ENCODE measurements at regions not wholly inside any gene's neighbourhood (a gene's known extent, or its start where the extent isn't known, plus 50 kb on each side); places are given as distances from the start of the nearest gene placed in this dataset.

DNA sequence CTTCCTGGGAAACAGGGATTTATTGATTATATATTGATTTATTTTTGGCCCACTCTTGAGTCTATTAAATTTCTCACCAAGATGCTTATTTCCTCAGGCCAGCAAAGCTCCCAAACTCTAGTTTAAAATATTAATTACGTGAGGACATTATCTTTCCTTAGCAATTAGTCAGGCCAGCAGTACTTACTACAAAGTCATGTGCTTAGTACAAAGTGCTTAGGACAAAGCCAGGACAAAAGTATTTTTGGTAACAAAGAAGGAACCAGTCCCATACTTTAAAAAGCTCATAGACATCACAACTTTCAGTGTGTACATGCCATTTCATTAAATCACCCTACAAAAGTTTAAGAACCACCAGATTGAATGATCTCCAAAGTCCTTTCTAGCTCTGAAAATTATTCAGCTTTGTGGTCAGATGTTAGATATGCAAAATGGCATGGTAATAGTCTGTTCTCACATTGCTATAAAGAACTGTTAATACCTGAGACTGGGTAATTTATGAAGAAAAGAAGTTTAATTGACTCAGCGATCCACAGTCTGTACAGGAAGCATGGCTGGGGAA lies 94.7 kb upstream of the PWP1 start:
- TF ChIP-seq, protein P1, sequence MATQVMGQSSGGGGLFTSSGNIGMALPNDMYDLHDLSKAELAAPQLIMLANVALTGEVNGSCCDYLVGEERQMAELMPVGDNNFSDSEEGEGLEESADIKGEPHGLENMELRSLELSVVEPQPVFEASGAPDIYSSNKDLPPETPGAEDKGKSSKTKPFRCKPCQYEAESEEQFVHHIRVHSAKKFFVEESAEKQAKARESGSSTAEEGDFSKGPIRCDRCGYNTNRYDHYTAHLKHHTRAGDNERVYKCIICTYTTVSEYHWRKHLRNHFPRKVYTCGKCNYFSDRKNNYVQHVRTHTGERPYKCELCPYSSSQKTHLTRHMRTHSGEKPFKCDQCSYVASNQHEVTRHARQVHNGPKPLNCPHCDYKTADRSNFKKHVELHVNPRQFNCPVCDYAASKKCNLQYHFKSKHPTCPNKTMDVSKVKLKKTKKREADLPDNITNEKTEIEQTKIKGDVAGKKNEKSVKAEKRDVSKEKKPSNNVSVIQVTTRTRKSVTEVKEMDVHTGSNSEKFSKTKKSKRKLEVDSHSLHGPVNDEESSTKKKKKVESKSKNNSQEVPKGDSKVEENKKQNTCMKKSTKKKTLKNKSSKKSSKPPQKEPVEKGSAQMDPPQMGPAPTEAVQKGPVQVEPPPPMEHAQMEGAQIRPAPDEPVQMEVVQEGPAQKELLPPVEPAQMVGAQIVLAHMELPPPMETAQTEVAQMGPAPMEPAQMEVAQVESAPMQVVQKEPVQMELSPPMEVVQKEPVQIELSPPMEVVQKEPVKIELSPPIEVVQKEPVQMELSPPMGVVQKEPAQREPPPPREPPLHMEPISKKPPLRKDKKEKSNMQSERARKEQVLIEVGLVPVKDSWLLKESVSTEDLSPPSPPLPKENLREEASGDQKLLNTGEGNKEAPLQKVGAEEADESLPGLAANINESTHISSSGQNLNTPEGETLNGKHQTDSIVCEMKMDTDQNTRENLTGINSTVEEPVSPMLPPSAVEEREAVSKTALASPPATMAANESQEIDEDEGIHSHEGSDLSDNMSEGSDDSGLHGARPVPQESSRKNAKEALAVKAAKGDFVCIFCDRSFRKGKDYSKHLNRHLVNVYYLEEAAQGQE (IDR thresholded peaks at IDR 0.05; ENCODE audit: insufficient read depth in 1 of 2, low read depth in 2 of 2, low read length in 2 of 2), result no peak
- TF ChIP-seq SIN3A (IDR thresholded peaks at IDR 0.05; ENCODE audit: borderline replicate concordance, insufficient read depth, low read length), result no peak
- no peak for TF ChIP-seq TAF1 (IDR thresholded peaks at IDR 0.05; ENCODE audit: borderline replicate concordance, insufficient read depth, low read length)
- no peak for TF ChIP-seq FOXP2 (optimal IDR thresholded peaks at IDR 0.05; ENCODE audit: borderline replicate concordance, extremely low read depth, extremely low read length, insufficient read depth)
- TF ChIP-seq POLR2AphosphoS5 (IDR thresholded peaks at IDR 0.05; ENCODE audit: low read depth, low read length), result no peak

DNA sequence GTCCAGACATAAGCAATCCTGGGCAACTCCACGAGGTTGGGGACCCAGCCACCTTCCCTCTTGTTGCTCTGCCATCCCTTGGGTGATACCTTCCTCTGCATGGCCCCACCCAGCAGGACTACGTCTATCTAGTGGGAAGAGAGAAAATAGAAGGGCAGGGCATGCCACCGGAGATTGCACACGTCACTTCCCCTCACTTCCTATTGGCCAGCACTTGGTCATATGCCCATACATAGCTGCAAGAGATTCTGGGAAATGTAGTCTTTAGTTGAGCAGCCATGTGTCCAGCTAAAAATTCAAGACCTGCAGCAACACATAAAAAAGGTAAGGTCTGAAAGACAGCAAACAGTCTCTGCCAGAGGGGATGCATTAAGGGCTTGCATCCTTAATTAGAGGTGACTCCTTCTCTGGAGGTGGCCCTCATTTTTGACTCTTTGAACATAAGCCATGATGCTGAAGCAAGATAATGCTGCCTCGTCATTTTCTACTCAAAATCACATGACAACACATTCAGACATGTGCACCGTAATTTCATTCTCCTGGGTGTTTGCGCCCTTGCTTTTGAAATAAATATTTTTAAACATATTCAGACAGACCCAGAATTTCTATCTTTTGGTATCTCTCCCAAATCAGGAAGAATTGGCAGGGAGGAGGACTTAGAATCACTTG lies 91.8 kb upstream of the PWP1 start:
- TF ChIP-seq TAF1 (IDR thresholded peaks at IDR 0.05; ENCODE audit: borderline replicate concordance, insufficient read depth, low read length), result no peak
- TF ChIP-seq, protein P1 (IDR thresholded peaks at IDR 0.05; ENCODE audit: insufficient read depth in 1 of 2, low read depth in 2 of 2, low read length in 2 of 2), result no peak

DNA sequence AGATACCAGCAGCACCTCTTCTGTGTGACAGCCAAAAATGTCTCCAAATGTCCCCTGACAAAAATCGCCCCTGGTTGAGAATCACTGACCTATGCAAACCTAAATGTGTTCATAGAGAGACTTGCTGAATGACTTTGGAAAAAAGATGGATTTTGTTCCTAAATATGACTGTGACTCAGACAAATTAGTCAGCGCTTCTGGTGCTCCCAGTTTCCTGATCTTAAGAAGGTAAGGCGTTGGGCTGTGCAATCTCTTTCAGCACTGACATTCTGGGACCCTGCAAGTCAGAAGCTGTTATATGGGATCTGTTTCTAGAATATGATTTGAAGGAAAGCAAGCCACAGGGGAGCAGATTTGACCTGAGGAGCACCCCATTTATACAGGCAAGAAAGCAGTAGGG lies 90.6 kb upstream of the PWP1 start:
- TF ChIP-seq SIN3A (IDR thresholded peaks at IDR 0.05; ENCODE audit: borderline replicate concordance, insufficient read depth, low read length), result no peak
- no peak for TF ChIP-seq POLR2AphosphoS5 (IDR thresholded peaks at IDR 0.05; ENCODE audit: low read depth, low read length)
- TF ChIP-seq, protein P1 (IDR thresholded peaks at IDR 0.05; ENCODE audit: insufficient read depth in 1 of 2, low read depth in 2 of 2, low read length in 2 of 2), result no peak
- no peak for TF ChIP-seq FOXP2 (optimal IDR thresholded peaks at IDR 0.05; ENCODE audit: borderline replicate concordance, extremely low read depth, extremely low read length, insufficient read depth)
- no peak for TF ChIP-seq TAF1 (IDR thresholded peaks at IDR 0.05; ENCODE audit: borderline replicate concordance, insufficient read depth, low read length)

DNA sequence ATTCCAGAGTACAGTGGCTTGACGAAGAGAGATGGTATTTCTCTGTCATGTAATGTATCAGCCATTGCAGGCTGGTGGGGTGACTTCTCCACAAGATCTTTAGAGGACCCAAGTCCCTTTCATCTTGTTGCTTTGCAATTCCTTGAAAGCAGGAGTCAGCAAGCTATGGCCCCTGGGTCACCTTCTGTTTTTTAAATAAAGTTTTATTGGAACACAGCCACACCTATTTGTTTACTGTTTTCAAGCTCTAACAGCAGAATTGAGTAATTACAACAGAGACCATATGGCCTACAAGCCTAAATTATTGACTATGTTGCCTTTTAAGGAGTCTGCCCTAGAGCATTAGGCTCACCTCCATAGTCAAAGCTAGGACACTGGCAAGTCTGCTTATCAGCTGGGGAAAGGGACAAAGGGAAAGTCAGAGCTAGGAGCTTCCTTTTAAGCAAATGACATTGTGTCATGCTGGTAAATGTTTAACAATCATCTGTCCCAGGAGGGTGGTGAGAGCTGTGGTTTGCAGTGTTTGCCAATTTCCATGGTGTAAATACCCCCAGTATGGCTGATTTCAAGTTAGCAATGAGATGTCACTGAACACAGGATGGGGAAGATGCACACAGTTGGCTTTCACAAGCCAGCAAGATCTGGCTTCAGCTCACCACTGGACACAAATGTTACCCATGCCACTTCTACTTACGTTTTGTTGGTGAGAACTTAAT lies 87.7 kb upstream of the PWP1 start:
- TF ChIP-seq, protein P1 (IDR thresholded peaks at IDR 0.05; ENCODE audit: insufficient read depth in 1 of 2, low read depth in 2 of 2, low read length in 2 of 2), result no peak
- TF ChIP-seq FOXP2 (optimal IDR thresholded peaks at IDR 0.05; ENCODE audit: borderline replicate concordance, extremely low read depth, extremely low read length, insufficient read depth), result no peak
- TF ChIP-seq POLR2AphosphoS5 (IDR thresholded peaks at IDR 0.05; ENCODE audit: low read depth, low read length), result no peak
- TF ChIP-seq TAF1 (IDR thresholded peaks at IDR 0.05; ENCODE audit: borderline replicate concordance, insufficient read depth, low read length), result no peak
- TF ChIP-seq SIN3A (IDR thresholded peaks at IDR 0.05; ENCODE audit: borderline replicate concordance, insufficient read depth, low read length), result no peak
